ENCODE measurements at regions not wholly inside any gene's neighbourhood (a gene's known extent, or its start where the extent isn't known, plus 50 kb on each side); places are given as distances from the start of the nearest gene placed in this dataset.

GRCh38 chr3:28674212-28674611 is 325.6 kb upstream of the AZI2 start:
- DNase-seq (ENCODE audit: low spot score): no peak
- no peak for TF ChIP-seq CTCF (IDR thresholded peaks at IDR 0.05)
- peaks cover 7% of the 10 kb centered on the region for H3K27me3 Mint-ChIP-seq (ENCODE audit: low read depth)
- H3K27ac Mint-ChIP-seq (ENCODE audit: unreplicated experiment): no peak overlapping the region
- no peaks in the 10 kb centered on the region for H3K4me1 Mint-ChIP-seq (ENCODE audit: low read depth)
- no peaks in the 10 kb centered on the region for H3K36me3 Mint-ChIP-seq (ENCODE audit: low read depth)
- peaks cover 5% of the 10 kb centered on the region for H3K9me3 Mint-ChIP-seq (ENCODE audit: low read depth)
- no peak overlapping the region for H3K4me3 Mint-ChIP-seq (ENCODE audit: unreplicated experiment)

GRCh38 chr3:28677581-28677980 is 329.0 kb upstream of the AZI2 start:
- Mint-ChIP-seq H3K9me3 (ENCODE audit: low read depth) (peaks cover 5% of the 10 kb centered on the region), H3K27me3 (ENCODE audit: low read depth) (peaks cover 18% of the 10 kb centered on the region)
- no peak for TF ChIP-seq CTCF (IDR thresholded peaks at IDR 0.05)

GRCh38 chr3:28678086-28678485 is 329.5 kb upstream of the AZI2 start:
- Mint-ChIP-seq H3K36me3 (ENCODE audit: low read depth) (no peaks in the 10 kb centered on the region), H3K27ac (ENCODE audit: unreplicated experiment) (no peak overlapping the region), H3K9me3 (ENCODE audit: low read depth) (peaks cover 5% of the 10 kb centered on the region), H3K4me1 (ENCODE audit: low read depth) (no peaks in the 10 kb centered on the region), H3K4me3 (ENCODE audit: unreplicated experiment) (no peak overlapping the region), H3K27me3 (ENCODE audit: low read depth) (peaks cover 19% of the 10 kb centered on the region)
- DNase-seq (ENCODE audit: low spot score): no peak
- TF ChIP-seq CTCF (IDR thresholded peaks at IDR 0.05): no peak

More at GRCh38 chr3:28677581-28677980, 329.0 kb upstream of the AZI2 start:
- H3K36me3 Mint-ChIP-seq (ENCODE audit: low read depth): no peaks in the 10 kb centered on the region
- H3K27ac Mint-ChIP-seq (ENCODE audit: unreplicated experiment): no peak overlapping the region
- H3K4me1 Mint-ChIP-seq (ENCODE audit: low read depth): no peaks in the 10 kb centered on the region
- no peak overlapping the region for H3K4me3 Mint-ChIP-seq (ENCODE audit: unreplicated experiment)
- no peak for DNase-seq (ENCODE audit: low spot score)

GRCh38 chr3:28680050-28680449 is 331.4 kb upstream of the AZI2 start:
- no peak for TF ChIP-seq CTCF (IDR thresholded peaks at IDR 0.05)
- Mint-ChIP-seq H3K27ac (ENCODE audit: unreplicated experiment) (no peak overlapping the region), H3K36me3 (ENCODE audit: low read depth) (no peaks in the 10 kb centered on the region), H3K27me3 (ENCODE audit: low read depth) (peaks cover 19% of the 10 kb centered on the region), H3K4me3 (ENCODE audit: unreplicated experiment) (no peak overlapping the region), H3K9me3 (ENCODE audit: low read depth) (peaks cover 5% of the 10 kb centered on the region), H3K4me1 (ENCODE audit: low read depth) (no peaks in the 10 kb centered on the region)
- DNase-seq (ENCODE audit: low spot score): no peak

- H3K36me3 Mint-ChIP-seq (ENCODE audit: low read depth): no peaks in the 10 kb centered on the region
- no peak for TF ChIP-seq CTCF (IDR thresholded peaks at IDR 0.05)
Observed at GRCh38 chr3:28682121-28682520, 333.5 kb upstream of the AZI2 start.

More at GRCh38 chr3:28682121-28682520, 333.5 kb upstream of the AZI2 start:
- DNase-seq (ENCODE audit: low spot score): no peak
- H3K4me3 Mint-ChIP-seq (ENCODE audit: unreplicated experiment): no peak overlapping the region
- H3K27ac Mint-ChIP-seq (ENCODE audit: unreplicated experiment): no peak overlapping the region
- H3K9me3 Mint-ChIP-seq (ENCODE audit: low read depth): no peaks in the 10 kb centered on the region
- peaks cover 19% of the 10 kb centered on the region for H3K27me3 Mint-ChIP-seq (ENCODE audit: low read depth)
- no peaks in the 10 kb centered on the region for H3K4me1 Mint-ChIP-seq (ENCODE audit: low read depth)

Measured in chondrocyte (in vitro differentiated cells).